A549 (cell line): ENCODE measurements at regions not wholly inside any gene's neighbourhood (a gene's known extent, or its start where the extent isn't known, plus 50 kb on each side); places are given as distances from the start of the nearest gene placed in this dataset.

ENCODE experiments used
- ATAC-seq, 2 experiments: fragments of 200-7000 bp in 1 of 2; fragments of >200 bp in 1 of 2; cut with Nextera tagmentation in 1 of 2; cut with Tn5 transposase in 1 of 2; 3 replicates each; pipeline versions ENCODE4 v1.8.0 to v1.9.1; 2018 to 2020; ENCODE audit warnings: mild to moderate bottlenecking in 1 of 2, moderate library complexity in 1 of 2
- CTCF ChIA-PET: fragments of 300-600 bp; sonication (Branson Sonifier 250); formaldehyde crosslinking; extraction: SDS; loops from one replicate; lab custom pipeline; 2021; ENCODE audit warnings: antibody characterized with exemption, inconsistent platforms; lab: Yijun Ruan, JAX
- POLR2A ChIA-PET: fragments of 350-600 bp; formaldehyde crosslinking; extraction: SDS; loops from one replicate; lab custom pipeline; 2021; ENCODE audit warnings: antibody characterized with exemption, inconsistent platforms; lab: Yijun Ruan, JAX
- DNase-seq, 2 experiments: peaks; one replicate each; pipeline versions ENCODE4 v3.0.0 to v3.0.0-alpha.2; 2011 to 2016; ENCODE audit warnings: low read depth in 1 of 2, low spot score in 1 of 2
- FAIRE-seq: peaks from 2 replicates; lab custom pipeline; 2011; peaks lifted over from hg19 to GRCh38; lab: Jason Lieb, UNC
- H3K27ac ChIP-seq, 2 experiments: fragments of >200 bp; sonication (Bioruptor Twin); formaldehyde crosslinking; 3 replicates each; pipeline ENCODE4 v1.5.1; 2016 to 2017
- H3K4me1 ChIP-seq: fragments of >200 bp; sonication (Bioruptor Twin); formaldehyde crosslinking; 3 replicates; pipeline ENCODE4 v1.6.1; 2016
- H3K4me2 ChIP-seq: fragments of >200 bp; sonication (Bioruptor Twin); formaldehyde crosslinking; 3 replicates; pipeline ENCODE4 v1.6.1; 2016
- H3K4me3 ChIP-seq: fragments of >200 bp; sonication (Bioruptor Twin); formaldehyde crosslinking; 3 replicates; pipeline ENCODE4 v1.5.1; 2016
- H3K9me3 ChIP-seq: fragments of >200 bp; sonication (Bioruptor Twin); formaldehyde crosslinking; 3 replicates; pipeline ENCODE4 v1.6.1; 2016
- CBX8 ChIP-seq: fragments of 200-600 bp; sonication (generic); IDR thresholded peaks from 2 replicates; pipeline ENCODE4 v1.6.1; 2016
- CEBPB ChIP-seq, 2 experiments: fragments of >200 bp in 1 of 2; sonication (Bioruptor Twin) in 1 of 2; formaldehyde crosslinking in 1 of 2; IDR thresholded peaks; 2 replicates each; pipeline ENCODE4 v1.6.1; 2012 to 2016
- CHD2 ChIP-seq: fragments of 150-350 bp; IDR thresholded peaks from 2 replicates; pipeline ENCODE4 v1.6.1; 2014; ENCODE audit warnings: low read length; ENCODE audit not compliant: partially characterized antibody
- EHF ChIP-seq: fragments of 250-450 bp; sonication (Bioruptor Pico); IDR thresholded peaks from 2 replicates; pipeline ENCODE4 v1.5.0; 2020; ENCODE audit warnings: mild to moderate bottlenecking
- ESRRA ChIP-seq: fragments of 150-350 bp; IDR thresholded peaks from 2 replicates; pipeline ENCODE4 v1.6.1; 2014; ENCODE audit warnings: mild to moderate bottlenecking, low read length, borderline replicate concordance
- FOSB ChIP-seq: fragments of 250-450 bp; sonication (Bioruptor Pico); IDR thresholded peaks from 2 replicates; pipeline ENCODE4 v1.5.0; 2020; ENCODE audit warnings: mild to moderate bottlenecking, moderate library complexity
- GATA3 ChIP-seq: IDR thresholded peaks from 2 replicates; pipeline ENCODE4 v1.6.1; 2012; ENCODE audit warnings: borderline replicate concordance
- HDAC2 ChIP-seq: fragments of 200-600 bp; sonication (generic); IDR thresholded peaks from 2 replicates; pipeline ENCODE4 v1.6.1; 2016
- HOXB13 ChIP-seq: fragments of 250-450 bp; sonication (Bioruptor Pico); IDR thresholded peaks from 2 replicates; pipeline ENCODE4 v1.5.0; 2020; ENCODE audit warnings: low read depth, mild to moderate bottlenecking, moderate library complexity
- KDM5A ChIP-seq: fragments of 200-600 bp; sonication (generic); IDR thresholded peaks from 2 replicates; pipeline ENCODE4 v1.6.1; 2016; ENCODE audit warnings: antibody characterized with exemption, mild to moderate bottlenecking
- MAFK ChIP-seq: fragments of 450-650 bp; IDR thresholded peaks from 2 replicates; pipeline ENCODE4 v1.6.1; 2014; ENCODE audit not compliant: partially characterized antibody
- MYC ChIP-seq: IDR thresholded peaks from 2 replicates; pipeline ENCODE4 v1.6.1; 2012; ENCODE audit warnings: mild to moderate bottlenecking, inconsistent platforms, low read length, improper control_type of control experiment, borderline replicate concordance
- NPAS2 ChIP-seq: fragments of 250-450 bp; sonication (Bioruptor Pico); IDR thresholded peaks from 2 replicates; pipeline ENCODE4 v1.8.0; 2022; ENCODE audit warnings: mild to moderate bottlenecking, moderate library complexity, borderline replicate concordance
- NR3C1 ChIP-seq: fragments of >200 bp; sonication (Bioruptor Twin); formaldehyde crosslinking; IDR thresholded peaks from 3 replicates; pipeline ENCODE4 v1.6.1; 2017
- POLR2AphosphoS2 ChIP-seq: conservative IDR thresholded peaks from 2 replicates; pipeline ENCODE4 v1.6.1; 2012; ENCODE audit warnings: low read length, improper control_type of control experiment, inconsistent platforms
- RAD21 ChIP-seq, 2 experiments: fragments of >200 bp in 1 of 2; sonication (Bioruptor Twin) in 1 of 2; formaldehyde crosslinking in 1 of 2; IDR thresholded peaks in 1 of 2; conservative IDR thresholded peaks in 1 of 2; 2 replicates in 1 of 2; 3 replicates in 1 of 2; pipeline ENCODE4 v1.6.1; 2012 to 2018; ENCODE audit warnings: inconsistent platforms in 1 of 2
- SMC3 ChIP-seq: fragments of >200 bp; sonication (Bioruptor Twin); formaldehyde crosslinking; IDR thresholded peaks from 3 replicates; pipeline ENCODE4 v1.6.1; 2018; ENCODE audit warnings: inconsistent platforms
- SREBF2 ChIP-seq: fragments of 450-650 bp; IDR thresholded peaks from 2 replicates; pipeline ENCODE4 v1.6.1; 2014; ENCODE audit warnings: mild to moderate bottlenecking, moderate library complexity
- ZFP36 ChIP-seq: fragments of 450-650 bp; IDR thresholded peaks from 2 replicates; pipeline ENCODE4 v1.6.1; 2014; ENCODE audit warnings: borderline replicate concordance; ENCODE audit not compliant: partially characterized antibody
- WGBS: methylation state at CpG from one replicate; pipeline ENCODE4 v1.1.6; 2017; ENCODE audit errors: missing lambda C conversion rate; 5-methylcytosine and 5-hydroxymethylcytosine counted together
- TF ChIP-seq, protein P1 (sequence below): fragments of 450-650 bp; IDR thresholded peaks from 2 replicates; pipeline ENCODE4 v1.6.1; 2014; ENCODE audit warnings: antibody characterized with exemption
- TF ChIP-seq, protein P2 (sequence below): fragments of 200-600 bp; sonication (generic); IDR thresholded peaks from 2 replicates; pipeline ENCODE4 v1.6.1; 2016; ENCODE audit warnings: antibody characterized with exemption, mild to moderate bottlenecking, moderate library complexity
- TF ChIP-seq, protein P3 (sequence below): fragments of >200 bp; sonication (Bioruptor Twin); formaldehyde crosslinking; IDR thresholded peaks from 2 replicates; pipeline ENCODE4 v1.6.1; 2016
- TF ChIP-seq, protein P4 (sequence below): fragments of 250-450 bp; sonication (Bioruptor Pico); IDR thresholded peaks from 2 replicates; pipeline ENCODE4 v1.5.0; 2021; ENCODE audit warnings: mild to moderate bottlenecking, moderate library complexity, borderline replicate concordance
- TF ChIP-seq, protein P5 (sequence below): fragments of >200 bp; sonication (Bioruptor Twin); formaldehyde crosslinking; IDR thresholded peaks from 3 replicates; pipeline ENCODE4 v1.5.1; 2016
- TF ChIP-seq, protein P6 (sequence below): fragments of 250-450 bp; sonication (Bioruptor Pico); IDR thresholded peaks from 2 replicates; pipeline ENCODE4 v1.5.0; 2020; ENCODE audit warnings: low read depth, mild to moderate bottlenecking, moderate library complexity

DNA sequence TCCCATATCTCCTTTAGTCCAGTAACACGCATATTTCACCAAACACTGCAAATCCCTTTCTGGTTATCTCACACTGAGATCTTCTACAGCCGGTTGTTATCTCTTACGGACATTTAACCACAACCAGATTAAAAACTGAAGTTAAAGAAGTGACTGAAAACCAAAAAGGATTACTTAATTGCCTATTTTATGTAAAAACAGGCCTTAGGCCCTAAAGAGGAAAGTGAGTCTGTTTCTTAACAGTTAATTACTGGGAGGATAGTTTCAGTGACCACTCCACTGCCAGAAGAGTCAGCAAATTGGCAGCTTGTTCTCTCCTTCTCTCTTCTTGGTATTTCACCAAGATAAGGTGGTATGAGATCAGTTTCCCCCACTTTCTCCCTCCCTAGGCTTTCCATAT is 161.9 kb upstream of the MEOX2 start:
- ATAC-seq (no peak), FAIRE-seq (no peak), DNase-seq (no peak)
- no peak overlapping the region for H3K27ac ChIP-seq
- no peaks in the 10 kb centered on the region for H3K9me3 ChIP-seq
- no peaks in the 10 kb centered on the region for H3K4me1 ChIP-seq
- CTCF ChIA-PET: no interaction called here
- H3K4me3 ChIP-seq: no peak overlapping the region
- TF ChIP-seq, protein P1, sequence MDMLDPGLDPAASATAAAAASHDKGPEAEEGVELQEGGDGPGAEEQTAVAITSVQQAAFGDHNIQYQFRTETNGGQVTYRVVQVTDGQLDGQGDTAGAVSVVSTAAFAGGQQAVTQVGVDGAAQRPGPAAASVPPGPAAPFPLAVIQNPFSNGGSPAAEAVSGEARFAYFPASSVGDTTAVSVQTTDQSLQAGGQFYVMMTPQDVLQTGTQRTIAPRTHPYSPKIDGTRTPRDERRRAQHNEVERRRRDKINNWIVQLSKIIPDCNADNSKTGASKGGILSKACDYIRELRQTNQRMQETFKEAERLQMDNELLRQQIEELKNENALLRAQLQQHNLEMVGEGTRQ: no peak
- TF ChIP-seq, protein P2, sequence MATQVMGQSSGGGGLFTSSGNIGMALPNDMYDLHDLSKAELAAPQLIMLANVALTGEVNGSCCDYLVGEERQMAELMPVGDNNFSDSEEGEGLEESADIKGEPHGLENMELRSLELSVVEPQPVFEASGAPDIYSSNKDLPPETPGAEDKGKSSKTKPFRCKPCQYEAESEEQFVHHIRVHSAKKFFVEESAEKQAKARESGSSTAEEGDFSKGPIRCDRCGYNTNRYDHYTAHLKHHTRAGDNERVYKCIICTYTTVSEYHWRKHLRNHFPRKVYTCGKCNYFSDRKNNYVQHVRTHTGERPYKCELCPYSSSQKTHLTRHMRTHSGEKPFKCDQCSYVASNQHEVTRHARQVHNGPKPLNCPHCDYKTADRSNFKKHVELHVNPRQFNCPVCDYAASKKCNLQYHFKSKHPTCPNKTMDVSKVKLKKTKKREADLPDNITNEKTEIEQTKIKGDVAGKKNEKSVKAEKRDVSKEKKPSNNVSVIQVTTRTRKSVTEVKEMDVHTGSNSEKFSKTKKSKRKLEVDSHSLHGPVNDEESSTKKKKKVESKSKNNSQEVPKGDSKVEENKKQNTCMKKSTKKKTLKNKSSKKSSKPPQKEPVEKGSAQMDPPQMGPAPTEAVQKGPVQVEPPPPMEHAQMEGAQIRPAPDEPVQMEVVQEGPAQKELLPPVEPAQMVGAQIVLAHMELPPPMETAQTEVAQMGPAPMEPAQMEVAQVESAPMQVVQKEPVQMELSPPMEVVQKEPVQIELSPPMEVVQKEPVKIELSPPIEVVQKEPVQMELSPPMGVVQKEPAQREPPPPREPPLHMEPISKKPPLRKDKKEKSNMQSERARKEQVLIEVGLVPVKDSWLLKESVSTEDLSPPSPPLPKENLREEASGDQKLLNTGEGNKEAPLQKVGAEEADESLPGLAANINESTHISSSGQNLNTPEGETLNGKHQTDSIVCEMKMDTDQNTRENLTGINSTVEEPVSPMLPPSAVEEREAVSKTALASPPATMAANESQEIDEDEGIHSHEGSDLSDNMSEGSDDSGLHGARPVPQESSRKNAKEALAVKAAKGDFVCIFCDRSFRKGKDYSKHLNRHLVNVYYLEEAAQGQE: no peak
- TF ChIP-seq POLR2AphosphoS2: no peak
- TF ChIP-seq NR3C1: no peak
- no peak for TF ChIP-seq ZFP36
- TF ChIP-seq, protein P3, sequence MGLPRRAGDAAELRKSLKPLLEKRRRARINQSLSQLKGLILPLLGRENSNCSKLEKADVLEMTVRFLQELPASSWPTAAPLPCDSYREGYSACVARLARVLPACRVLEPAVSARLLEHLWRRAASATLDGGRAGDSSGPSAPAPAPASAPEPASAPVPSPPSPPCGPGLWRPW: no peak
- TF ChIP-seq CHD2: no peak
- no peak for TF ChIP-seq SREBF2
- TF ChIP-seq EHF (CRISPR knock-in tag): no peak
- no peak for TF ChIP-seq ESRRA
- no peak for TF ChIP-seq CEBPB (IDR thresholded peaks at IDR 0.05)
- no peak for TF ChIP-seq MYC
- no peak for TF ChIP-seq FOSB
- TF ChIP-seq, protein P4, sequence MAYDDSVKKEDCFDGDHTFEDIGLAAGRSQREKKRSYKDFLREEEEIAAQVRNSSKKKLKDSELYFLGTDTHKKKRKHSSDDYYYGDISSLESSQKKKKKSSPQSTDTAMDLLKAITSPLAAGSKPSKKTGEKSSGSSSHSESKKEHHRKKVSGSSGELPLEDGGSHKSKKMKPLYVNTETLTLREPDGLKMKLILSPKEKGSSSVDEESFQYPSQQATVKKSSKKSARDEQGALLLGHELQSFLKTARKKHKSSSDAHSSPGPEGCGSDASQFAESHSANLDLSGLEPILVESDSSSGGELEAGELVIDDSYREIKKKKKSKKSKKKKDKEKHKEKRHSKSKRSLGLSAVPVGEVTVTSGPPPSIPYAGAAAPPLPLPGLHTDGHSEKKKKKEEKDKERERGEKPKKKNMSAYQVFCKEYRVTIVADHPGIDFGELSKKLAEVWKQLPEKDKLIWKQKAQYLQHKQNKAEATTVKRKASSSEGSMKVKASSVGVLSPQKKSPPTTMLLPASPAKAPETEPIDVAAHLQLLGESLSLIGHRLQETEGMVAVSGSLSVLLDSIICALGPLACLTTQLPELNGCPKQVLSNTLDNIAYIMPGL: no peak
- no peak for TF ChIP-seq HOXB13 (CRISPR knock-in tag)
- TF ChIP-seq HDAC2: no peak
- no peak for TF ChIP-seq RAD21 (conservative IDR thresholded peaks at IDR 0.05 in 1 of 2, IDR thresholded peaks at IDR 0.05 in 1 of 2)
- no peak for TF ChIP-seq NPAS2
- TF ChIP-seq, protein P5, sequence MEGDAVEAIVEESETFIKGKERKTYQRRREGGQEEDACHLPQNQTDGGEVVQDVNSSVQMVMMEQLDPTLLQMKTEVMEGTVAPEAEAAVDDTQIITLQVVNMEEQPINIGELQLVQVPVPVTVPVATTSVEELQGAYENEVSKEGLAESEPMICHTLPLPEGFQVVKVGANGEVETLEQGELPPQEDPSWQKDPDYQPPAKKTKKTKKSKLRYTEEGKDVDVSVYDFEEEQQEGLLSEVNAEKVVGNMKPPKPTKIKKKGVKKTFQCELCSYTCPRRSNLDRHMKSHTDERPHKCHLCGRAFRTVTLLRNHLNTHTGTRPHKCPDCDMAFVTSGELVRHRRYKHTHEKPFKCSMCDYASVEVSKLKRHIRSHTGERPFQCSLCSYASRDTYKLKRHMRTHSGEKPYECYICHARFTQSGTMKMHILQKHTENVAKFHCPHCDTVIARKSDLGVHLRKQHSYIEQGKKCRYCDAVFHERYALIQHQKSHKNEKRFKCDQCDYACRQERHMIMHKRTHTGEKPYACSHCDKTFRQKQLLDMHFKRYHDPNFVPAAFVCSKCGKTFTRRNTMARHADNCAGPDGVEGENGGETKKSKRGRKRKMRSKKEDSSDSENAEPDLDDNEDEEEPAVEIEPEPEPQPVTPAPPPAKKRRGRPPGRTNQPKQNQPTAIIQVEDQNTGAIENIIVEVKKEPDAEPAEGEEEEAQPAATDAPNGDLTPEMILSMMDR: no peak
- POLR2A ChIA-PET: no interaction called here
- 58% methylated on average over 3 of the region's 3 CpGs for WGBS
- H3K4me2 ChIP-seq: no peak overlapping the region

DNA sequence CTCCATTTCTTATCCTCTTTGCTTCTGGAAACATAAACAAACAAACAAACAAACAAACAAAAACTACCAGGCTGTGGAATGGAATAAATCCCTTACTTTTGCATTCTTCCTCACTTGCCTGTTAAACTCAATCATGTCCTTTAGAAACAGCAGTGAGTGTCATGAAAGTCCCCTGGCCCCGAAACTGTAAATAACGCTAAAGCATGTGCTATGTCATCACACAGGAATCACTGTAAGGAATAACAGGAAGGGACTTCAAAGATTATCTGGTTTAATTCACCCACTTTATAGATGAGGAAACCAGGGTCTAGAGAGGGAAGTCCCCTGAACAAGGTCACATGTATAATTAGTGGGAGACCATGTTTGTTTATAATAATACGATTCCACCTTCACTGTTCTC is 159.4 kb upstream of the MEOX2 start:
- H3K27ac ChIP-seq: no peak overlapping the region
- 56% methylated on average over 3 of the region's 3 CpGs for WGBS
- ChIA-PET POLR2A (no interaction called here), CTCF (no interaction called here)
- ATAC-seq (no peak), DNase-seq (no peak), FAIRE-seq (no peak)
- no peaks in the 10 kb centered on the region for H3K4me1 ChIP-seq
- H3K9me3 ChIP-seq: no peaks in the 10 kb centered on the region
- no peak overlapping the region for H3K4me3 ChIP-seq
- TF ChIP-seq, protein P6, sequence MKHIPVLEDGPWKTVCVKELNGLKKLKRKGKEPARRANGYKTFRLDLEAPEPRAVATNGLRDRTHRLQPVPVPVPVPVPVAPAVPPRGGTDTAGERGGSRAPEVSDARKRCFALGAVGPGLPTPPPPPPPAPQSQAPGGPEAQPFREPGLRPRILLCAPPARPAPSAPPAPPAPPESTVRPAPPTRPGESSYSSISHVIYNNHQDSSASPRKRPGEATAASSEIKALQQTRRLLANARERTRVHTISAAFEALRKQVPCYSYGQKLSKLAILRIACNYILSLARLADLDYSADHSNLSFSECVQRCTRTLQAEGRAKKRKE: no peak
- TF ChIP-seq, protein P1: no peak
- TF ChIP-seq GATA3 (no peak), CHD2 (no peak), CBX8 (no peak), MAFK (no peak), KDM5A (no peak), SMC3 (no peak)
- TF ChIP-seq, protein P3: no peak
- H3K4me2 ChIP-seq: no peak overlapping the region
